GM10248 (cell line): ENCODE measurements at regions not wholly inside any gene's neighbourhood (a gene's known extent, or its start where the extent isn't known, plus 50 kb on each side); places are given as distances from the start of the nearest gene placed in this dataset.

Experiments
- CTCF ChIA-PET: fragments of 300-600 bp; sonication (Branson Sonifier 250); formaldehyde crosslinking; extraction: SDS; loops from one replicate; lab custom pipeline; 2021; ENCODE audit warnings: antibody characterized with exemption; lab: Yijun Ruan, JAX
- POLR2A ChIA-PET: fragments of 350-650 bp; sonication (Branson Sonifier 250); formaldehyde crosslinking; extraction: SDS; loops from one replicate; lab custom pipeline; 2020; ENCODE audit warnings: antibody characterized with exemption; lab: Yijun Ruan, JAX
- DNase-seq: peaks from one replicate; pipeline ENCODE4 v3.0.0; 2012; ENCODE audit errors: extremely low spot score
- CTCF ChIP-seq: IDR thresholded peaks from 2 replicates; pipeline ENCODE4 v1.5.1; 2012; ENCODE audit warnings: mild to moderate bottlenecking, low read depth; ENCODE audit errors: extremely low read depth, missing control alignments, control extremely low read depth

GRCh38 chr5:14004598-14005394 lies 60.3 kb upstream of the DNAH5 start:
- no peak for DNase-seq
- TF ChIP-seq CTCF, result no peak
- POLR2A ChIA-PET, result no interaction called here
- CTCF ChIA-PET, result interaction anchor here (1.0 to 1.7 kb wide), 6 partner anchors 8 to 265 kb away, joined by 3 to 5 read pairs (median 3); no protein-coding TSS in a partner anchor

GRCh38 chr5:14003936-14004335 lies 59.4 kb upstream of the DNAH5 start:
- CTCF ChIA-PET, result interaction anchor here (1.0 to 1.7 kb wide), 6 partner anchors 9 to 266 kb away, joined by 3 to 5 read pairs (median 3); no protein-coding TSS in a partner anchor
- DNase-seq, result no peak
- POLR2A ChIA-PET, result no interaction called here
- TF ChIP-seq CTCF, result no peak

- no peak for TF ChIP-seq CTCF
- ChIA-PET CTCF (interaction anchor here (1.2 to 1.7 kb wide), 3 partner anchors 10 to 16 kb away, joined by 3 to 5 read pairs (median 3); no protein-coding TSS in a partner anchor), POLR2A (no interaction called here)
- DNase-seq, result no peak
Observed at GRCh38 chr5:14003513-14003912, 59.0 kb upstream of the DNAH5 start.

DNA sequence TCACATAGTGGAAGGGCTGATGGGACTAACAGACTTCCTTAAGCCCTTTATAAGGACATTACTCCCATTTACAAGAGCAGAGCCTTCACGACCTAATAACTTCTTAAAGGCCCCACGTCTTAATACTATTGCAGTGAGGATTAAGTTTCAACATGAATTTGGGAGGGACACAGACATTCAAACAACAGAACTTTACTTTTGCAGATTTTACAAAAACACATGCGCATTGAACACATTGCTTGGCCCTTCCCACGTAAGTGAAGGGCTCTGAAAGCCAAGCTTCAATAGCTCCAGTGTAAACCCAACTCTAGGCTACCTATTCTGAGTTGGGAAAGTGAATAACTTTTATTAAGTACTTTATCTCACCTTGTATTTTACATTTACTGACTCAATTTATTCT lies 53.8 kb upstream of the DNAH5 start:
- DNase-seq, result no peak
- ChIA-PET POLR2A (no interaction called here), CTCF (interaction anchor here (2.1 kb wide), 1 partner anchor 650 kb away, joined by 4 read pairs; no protein-coding TSS in a partner anchor)
- no peak for TF ChIP-seq CTCF

DNA sequence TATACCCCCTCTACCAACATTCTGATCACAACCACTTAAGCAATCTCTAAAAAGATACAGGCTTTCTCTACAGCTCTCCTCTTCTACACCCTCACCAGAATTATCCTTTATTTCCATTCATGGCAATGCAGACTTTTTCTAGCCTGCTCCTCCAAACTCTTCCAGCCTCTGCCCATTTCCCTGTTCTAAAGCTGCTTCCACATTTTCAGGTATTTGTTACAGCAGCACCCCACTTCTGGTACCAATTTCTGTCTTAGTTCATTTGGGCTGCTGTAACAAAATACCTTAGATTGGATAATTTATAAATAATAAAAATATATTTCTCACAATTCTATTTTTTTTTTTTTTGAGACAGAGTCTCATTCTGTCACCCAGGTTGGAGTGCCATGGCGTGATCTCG lies 53.0 kb upstream of the DNAH5 start:
- ChIA-PET CTCF (interaction anchor here (2.1 kb wide), 1 partner anchor 651 kb away, joined by 4 read pairs; no protein-coding TSS in a partner anchor), POLR2A (no interaction called here)
- TF ChIP-seq CTCF, result no peak
- no peak for DNase-seq

- CTCF ChIA-PET, result interaction anchor here (0.6 to 1.1 kb wide), 4 partner anchors 20 to 654 kb away, joined by 3 to 5 read pairs (median 4); no protein-coding TSS in a partner anchor
- TF ChIP-seq CTCF, result no peak
- POLR2A ChIA-PET, result no interaction called here
- no peak for DNase-seq
Observed at GRCh38 chr5:13994621-13995253, 50.2 kb upstream of the DNAH5 start.
